Muscle of back (tissue), 3 donors: ENCODE measurements at regions not wholly inside any gene's neighbourhood (a gene's known extent, or its start where the extent isn't known, plus 50 kb on each side); places are given as distances from the start of the nearest gene placed in this dataset.

Source experiments
- DNase-seq, 3 donors: peaks; one replicate each; pipeline versions ENCODE4 v3.0.0 to v3.0.0-alpha.2; 2013

- DNase-seq, result no peak
Observed at GRCh38 chrX:145630806-145631435, 186.7 kb upstream of the SLITRK2 start.

GRCh38 chrX:145631461-145631951, 186.1 kb upstream of the SLITRK2 start:
- DNase-seq, result no peak

GRCh38 chrX:145654486-145654885, 163.1 kb upstream of the SLITRK2 start:
- no peak for DNase-seq

GRCh38 chrX:145673841-145674240, 143.8 kb upstream of the SLITRK2 start:
- no peak for DNase-seq

GRCh38 chrX:145677109-145677817, 140.4 kb upstream of the SLITRK2 start:
- no peak for DNase-seq

GRCh38 chrX:145682518-145683298, 134.9 kb upstream of the SLITRK2 start:
- DNase-seq, result no peak

GRCh38 chrX:145687146-145687545, 130.5 kb upstream of the SLITRK2 start:
- DNase-seq, result no peak

GRCh38 chrX:145687707-145688106, 129.9 kb upstream of the SLITRK2 start:
- no peak for DNase-seq

- DNase-seq, result no peak
Observed at GRCh38 chrX:145694048-145694447, 123.6 kb upstream of the SLITRK2 start.

GRCh38 chrX:145715641-145716138, 101.9 kb upstream of the SLITRK2 start:
- no peak for DNase-seq

GRCh38 chrX:145716226-145716625, 101.4 kb upstream of the SLITRK2 start:
- DNase-seq, result no peak

GRCh38 chrX:145727476-145727875, 90.2 kb upstream of the SLITRK2 start:
- no peak for DNase-seq

- DNase-seq, result no peak
Observed at GRCh38 chrX:145729635-145730034, 88.0 kb upstream of the SLITRK2 start.

GRCh38 chrX:145735036-145735435, 82.6 kb upstream of the SLITRK2 start:
- DNase-seq, result no peak

- DNase-seq, result peak; percentile 1 to 10 (median 3)
Observed at GRCh38 chrX:145751943-145752342, 65.7 kb upstream of the SLITRK2 start.
